Neuronal stem cell (in vitro differentiated cells): ENCODE measurements at regions not wholly inside any gene's neighbourhood (a gene's known extent, or its start where the extent isn't known, plus 50 kb on each side); places are given as distances from the start of the nearest gene placed in this dataset.

Experiments used
- DNase-seq: peaks from one replicate; pipeline ENCODE4 v3.0.0-alpha.2; 2013; ENCODE audit warnings: low spot score
- H2AFZ ChIP-seq: one replicate; pipeline ENCODE4 v1.6.1; 2013; ENCODE audit warnings: mild to moderate bottlenecking, low read length, inconsistent platforms
- H2AK5ac ChIP-seq: 2 replicates; pipeline ENCODE4 v1.6.1; 2013; ENCODE audit warnings: low read depth, mild to moderate bottlenecking, inconsistent platforms, low read length, moderate library complexity, mixed read lengths
- H2BK120ac ChIP-seq: 2 replicates; pipeline ENCODE4 v1.6.1; 2013; ENCODE audit warnings: low read depth, mild to moderate bottlenecking, inconsistent platforms, low read length, moderate library complexity, mixed read lengths
- H2BK12ac ChIP-seq: one replicate; pipeline ENCODE4 v1.6.1; 2013; ENCODE audit warnings: low read length, inconsistent platforms
- H2BK15ac ChIP-seq: 2 replicates; pipeline ENCODE4 v1.6.1; 2013; ENCODE audit warnings: mild to moderate bottlenecking, low read length, inconsistent platforms, mixed read lengths
- H2BK5ac ChIP-seq: one replicate; pipeline ENCODE4 v1.6.1; 2013; ENCODE audit warnings: inconsistent platforms, mild to moderate bottlenecking, low read length, moderate library complexity
- H3K14ac ChIP-seq: one replicate; pipeline ENCODE4 v1.6.1; 2013; ENCODE audit warnings: low read length, inconsistent platforms
- H3K18ac ChIP-seq: 2 replicates; pipeline ENCODE4 v1.6.1; 2013; ENCODE audit warnings: low read length, inconsistent platforms
- H3K23ac ChIP-seq: 2 replicates; pipeline ENCODE4 v1.6.1; 2013; ENCODE audit warnings: low read depth, mild to moderate bottlenecking, mixed read lengths, low read length, inconsistent platforms; ENCODE audit not compliant: poor library complexity
- H3K27ac ChIP-seq: replicated peaks from 3 replicates; pipeline ENCODE4 v1.5.1; 2013; ENCODE audit warnings: low read length, inconsistent platforms
- H3K27me3 ChIP-seq, 3 experiments: 2 replicates each; pipeline ENCODE4 v1.6.1; 2013; ENCODE audit warnings: low read length in 3 of 3, mild to moderate bottlenecking in 2 of 3, inconsistent platforms in 1 of 3, low read depth in 1 of 3, mixed read lengths in 1 of 3, moderate library complexity in 1 of 3; ENCODE audit not compliant: control insufficient read depth in 3 of 3, insufficient read depth in 3 of 3
- H3K36me3 ChIP-seq, 2 donors: replicated peaks in 1 of 2; 2 replicates each; pipeline ENCODE4 v1.6.1; 2013; ENCODE audit warnings: low read length in 2 of 2; ENCODE audit not compliant: control insufficient read depth in 2 of 2, insufficient read depth in 2 of 2
- H3K4ac ChIP-seq: 2 replicates; pipeline ENCODE4 v1.6.1; 2013; ENCODE audit warnings: inconsistent platforms, mild to moderate bottlenecking, low read length, moderate library complexity
- H3K4me1 ChIP-seq, 2 donors: 1 replicate in 1 of 2; 2 replicates in 1 of 2; pipeline ENCODE4 v1.6.1; 2013; ENCODE audit warnings: low read length in 2 of 2, low read depth in 1 of 2; ENCODE audit not compliant: control insufficient read depth in 2 of 2, insufficient read depth in 1 of 2
- H3K4me2 ChIP-seq: one replicate; pipeline ENCODE4 v1.6.1; 2013; ENCODE audit warnings: mild to moderate bottlenecking, low read length, inconsistent platforms; ENCODE audit not compliant: insufficient read depth, poor library complexity, severe bottlenecking
- H3K4me3 ChIP-seq, 2 donors: 2 replicates each; pipeline ENCODE4 v1.5.1; 2013; ENCODE audit warnings: low read length in 2 of 2, mild to moderate bottlenecking in 2 of 2, inconsistent platforms in 1 of 2, moderate library complexity in 1 of 2
- H3K79me1 ChIP-seq: one replicate; pipeline ENCODE4 v1.6.1; 2013; ENCODE audit warnings: low read depth, mild to moderate bottlenecking, inconsistent platforms, low read length, moderate library complexity
- H3K9ac ChIP-seq: one replicate; pipeline ENCODE4 v1.6.1; 2013; ENCODE audit warnings: mild to moderate bottlenecking, low read depth, low read length, inconsistent platforms; ENCODE audit not compliant: poor library complexity
- H3K9me3 ChIP-seq, 2 donors: replicated peaks in 1 of 2; 2 replicates each; pipeline versions ENCODE3 to v1.6.1; 2013; ENCODE audit warnings: low read length in 2 of 2, mild to moderate bottlenecking in 2 of 2, inconsistent platforms in 1 of 2, low read depth in 1 of 2, mixed read lengths in 1 of 2, moderate library complexity in 1 of 2; ENCODE audit not compliant: control insufficient read depth in 2 of 2, insufficient read depth in 1 of 2
- H4K8ac ChIP-seq: one replicate; pipeline ENCODE4 v1.6.1; 2013; ENCODE audit warnings: low read depth, mild to moderate bottlenecking, inconsistent platforms, low read length, moderate library complexity
- H4K91ac ChIP-seq: one replicate; pipeline ENCODE4 v1.6.1; 2013; ENCODE audit warnings: low read length, low read depth, mild to moderate bottlenecking, inconsistent platforms; ENCODE audit not compliant: poor library complexity
- WGBS, 2 donors: extraction: QIAGEN DNeasy Blood & Tissue Kit; methylation state at CpG; one replicate each; pipeline ENCODE4 v1.1.7; 2013; ENCODE audit warnings: missing lambda C conversion rate in 2 of 2, mixed read lengths in 1 of 2; ENCODE audit not compliant: insufficient read length in 2 of 2, insufficient replicate concordance in 1 of 2; ENCODE audit errors: extremely low coverage in 2 of 2; 5-methylcytosine and 5-hydroxymethylcytosine counted together

GRCh38 chr1:209048941-209049669 is 534.4 kb upstream of the CAMK1G start:
- H3K23ac ChIP-seq = no peak overlapping the region
- no CpG with 5 or more reads among the region's 5 CpGs for WGBS, 2 donors
- H3K9me3 ChIP-seq = peaks cover 0 to 2% of the 10 kb centered on the region in 2 donors

GRCh38 chr1:209051570-209051969 is 531.9 kb upstream of the CAMK1G start:
- Histone ChIP-seq H3K9ac (no peak overlapping the region), H3K4me2 (no peak overlapping the region), H2BK5ac (no peak overlapping the region), H3K9me3 (peaks cover 0 to 2% of the 10 kb centered on the region in 2 donors), H2AK5ac (peak overlapping the region; percentile 72), H3K4me3 (peak overlapping the region in 1 of 2 donors; percentile 16), H3K4ac (no peak overlapping the region), H2BK12ac (no peak overlapping the region), H3K79me1 (no peaks in the 10 kb centered on the region), H4K8ac (no peak overlapping the region), H3K23ac (no peak overlapping the region), H2BK15ac (no peak overlapping the region), H3K27ac (no peak overlapping the region), H3K14ac (no peak overlapping the region), H3K36me3 (no peaks in the 10 kb centered on the region), H3K18ac (peak overlapping the region; percentile 45), H3K27me3 (no peaks in the 10 kb centered on the region), H4K91ac (no peak overlapping the region), H2AFZ (no peak overlapping the region), H2BK120ac (peak overlapping the region; percentile 6), H3K4me1 (peaks cover 0 to 6% of the 10 kb centered on the region in 2 donors)
- no peak for DNase-seq
- WGBS, 2 donors = no CpG with 5 or more reads among the region's 4 CpGs

More at GRCh38 chr1:209048941-209049669, 534.4 kb upstream of the CAMK1G start:
- no peak overlapping the region for H2AK5ac ChIP-seq
- no peaks in the 10 kb centered on the region for H3K27me3 ChIP-seq
- no peak overlapping the region for H2BK15ac ChIP-seq
- no peak for DNase-seq
- no peak overlapping the region for H3K14ac ChIP-seq
- H3K4me2 ChIP-seq = no peak overlapping the region
- no peak overlapping the region for H4K8ac ChIP-seq
- H2BK5ac ChIP-seq = no peak overlapping the region
- H3K36me3 ChIP-seq = no peaks in the 10 kb centered on the region
- no peak overlapping the region for H2AFZ ChIP-seq
- no peaks in the 10 kb centered on the region for H3K79me1 ChIP-seq
- no peak overlapping the region for H3K4ac ChIP-seq
- H4K91ac ChIP-seq = no peak overlapping the region
- no peak overlapping the region for H3K9ac ChIP-seq
- H3K27ac ChIP-seq = no peak overlapping the region
- peaks cover 0 to 6% of the 10 kb centered on the region in 2 donors for H3K4me1 ChIP-seq
- no peak overlapping the region for H2BK12ac ChIP-seq
- no peak overlapping the region for H3K4me3 ChIP-seq
- H2BK120ac ChIP-seq = no peak overlapping the region
- peak overlapping the region; percentile 53 for H3K18ac ChIP-seq

DNA sequence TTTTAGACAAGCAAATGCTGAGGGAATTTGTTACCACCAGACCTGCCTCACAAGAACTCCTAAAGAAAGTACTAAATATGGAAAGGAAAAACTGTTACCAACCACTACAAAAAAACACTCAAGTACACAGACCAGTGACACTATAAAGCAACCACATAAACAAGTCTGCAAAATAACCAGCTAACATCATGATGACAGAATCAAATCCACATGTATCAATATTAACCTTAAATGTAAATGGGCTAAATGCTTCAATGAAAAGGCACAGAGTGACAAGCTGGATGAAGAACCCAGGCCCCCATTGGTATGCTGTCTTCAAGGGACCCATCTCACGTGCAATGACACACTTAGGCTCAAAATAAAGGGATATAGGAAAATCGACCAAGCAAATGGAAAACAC is 529.9 kb upstream of the CAMK1G start:
- Histone ChIP-seq H2BK5ac (no peak overlapping the region), H3K9ac (no peak overlapping the region), H4K8ac (no peak overlapping the region), H3K4me1 (peaks cover 0 to 4% of the 10 kb centered on the region in 2 donors), H3K27me3 (no peaks in the 10 kb centered on the region), H3K4me3 (no peak overlapping the region), H3K79me1 (no peaks in the 10 kb centered on the region), H3K4me2 (no peak overlapping the region), H3K4ac (no peak overlapping the region), H2AK5ac (no peak overlapping the region), H3K14ac (no peak overlapping the region), H2BK12ac (no peak overlapping the region), H3K36me3 (no peaks in the 10 kb centered on the region), H3K9me3 (peaks cover 0 to 2% of the 10 kb centered on the region in 2 donors), H3K18ac (no peak overlapping the region), H3K23ac (no peak overlapping the region), H2BK120ac (no peak overlapping the region), H4K91ac (no peak overlapping the region), H2BK15ac (no peak overlapping the region), H2AFZ (no peak overlapping the region), H3K27ac (no peak overlapping the region)
- DNase-seq = no peak
- WGBS, 2 donors = no CpG with 5 or more reads among the region's 2 CpGs

- H3K4me3 ChIP-seq = no peak overlapping the region
- H2BK12ac ChIP-seq = no peak overlapping the region
- no peaks in the 10 kb centered on the region for H3K36me3 ChIP-seq
- no peak overlapping the region for H2BK120ac ChIP-seq
- H3K4me2 ChIP-seq = no peak overlapping the region
- H3K4me1 ChIP-seq = peaks cover 0 to 13% of the 10 kb centered on the region in 2 donors
- no CpG with 5 or more reads among the region's 1 CpG for WGBS, 2 donors
- H2BK15ac ChIP-seq = no peak overlapping the region
- H3K9ac ChIP-seq = no peak overlapping the region
- no peak overlapping the region for H2AFZ ChIP-seq
- no peak overlapping the region for H3K14ac ChIP-seq
- no peak overlapping the region for H3K23ac ChIP-seq
- no peaks in the 10 kb centered on the region for H3K9me3 ChIP-seq
- no peaks in the 10 kb centered on the region for H3K79me1 ChIP-seq
- H4K8ac ChIP-seq = no peak overlapping the region
- no peak overlapping the region for H3K18ac ChIP-seq
- H2AK5ac ChIP-seq = no peak overlapping the region
- H3K4ac ChIP-seq = no peak overlapping the region
- DNase-seq = no peak
- H4K91ac ChIP-seq = no peak overlapping the region
- no peaks in the 10 kb centered on the region for H3K27me3 ChIP-seq
- H3K27ac ChIP-seq = no peak overlapping the region
- no peak overlapping the region for H2BK5ac ChIP-seq
Observed at GRCh38 chr1:209057083-209057482, 526.4 kb upstream of the CAMK1G start.
